ENCODE measurements at regions not wholly inside any gene's neighbourhood (a gene's known extent, or its start where the extent isn't known, plus 50 kb on each side); places are given as distances from the start of the nearest gene placed in this dataset.

DNA sequence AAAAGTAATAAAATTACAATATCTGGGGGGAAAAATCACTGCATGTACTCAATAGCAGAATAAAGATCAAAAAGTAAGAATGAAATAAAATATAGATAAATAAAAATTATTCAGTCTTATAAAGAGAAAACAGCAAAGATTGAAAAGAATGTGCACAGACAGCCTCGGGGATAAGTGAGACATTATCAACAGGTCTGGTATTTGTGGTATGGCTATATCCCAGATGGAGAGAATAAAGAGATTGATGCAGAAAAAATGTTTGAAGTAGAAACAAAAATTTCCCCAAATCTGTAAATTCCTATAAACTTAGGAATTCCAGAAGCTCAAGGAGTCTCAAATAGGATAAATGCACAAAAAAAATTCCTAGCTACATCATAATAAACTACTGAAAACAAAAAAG, 74.5 kb upstream of the LUZP2 start:
- H3K4me1 ChIP-seq (ENCODE audit: control insufficient read depth, insufficient read depth, low read length) = no peaks in the 10 kb centered on the region
- no peaks in the 10 kb centered on the region for H3K36me3 ChIP-seq (ENCODE audit: control insufficient read depth, insufficient read depth, low read length)
- no peak overlapping the region for H3K4me3 ChIP-seq (ENCODE audit: low read length)
- no peak overlapping the region for H3K9ac ChIP-seq (ENCODE audit: low read length)
- no peaks in the 10 kb centered on the region for H3K27me3 ChIP-seq (ENCODE audit: control insufficient read depth, insufficient read depth, low read length)
- no peaks in the 10 kb centered on the region for H3K9me3 ChIP-seq (ENCODE audit: control insufficient read depth, low read length)

DNA sequence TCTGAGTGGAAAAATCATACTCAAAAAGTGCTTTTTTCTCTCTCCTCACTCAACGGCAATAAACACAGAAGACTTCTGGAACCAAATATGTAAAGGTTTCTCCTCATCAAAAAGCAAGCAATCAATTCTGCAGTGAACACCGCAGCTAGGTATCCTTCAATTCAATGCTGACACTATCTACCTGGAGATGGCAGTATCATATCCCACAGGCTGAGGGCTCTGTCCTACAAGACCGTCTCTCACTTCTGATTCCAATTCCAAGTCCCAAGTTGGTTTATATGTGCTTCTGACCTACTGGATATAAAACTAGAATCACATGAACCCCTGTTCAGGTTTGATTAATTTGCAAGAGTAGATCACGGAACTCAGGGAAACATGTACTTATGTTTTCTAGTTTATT, 59.7 kb upstream of the LUZP2 start:
- H3K36me3 ChIP-seq (ENCODE audit: control insufficient read depth, insufficient read depth, low read length) = no peaks in the 10 kb centered on the region
- no peaks in the 10 kb centered on the region for H3K9me3 ChIP-seq (ENCODE audit: control insufficient read depth, low read length)
- no peaks in the 10 kb centered on the region for H3K4me1 ChIP-seq (ENCODE audit: control insufficient read depth, insufficient read depth, low read length)
- no peaks in the 10 kb centered on the region for H3K27me3 ChIP-seq (ENCODE audit: control insufficient read depth, insufficient read depth, low read length)
- H3K9ac ChIP-seq (ENCODE audit: low read length) = no peak overlapping the region
- H3K4me3 ChIP-seq (ENCODE audit: low read length) = no peak overlapping the region

Measured in mucosa of stomach (tissue), 1 donor.